ENCODE measurements at regions not wholly inside any gene's neighbourhood (a gene's known extent, or its start where the extent isn't known, plus 50 kb on each side); places are given as distances from the start of the nearest gene placed in this dataset.

DNA sequence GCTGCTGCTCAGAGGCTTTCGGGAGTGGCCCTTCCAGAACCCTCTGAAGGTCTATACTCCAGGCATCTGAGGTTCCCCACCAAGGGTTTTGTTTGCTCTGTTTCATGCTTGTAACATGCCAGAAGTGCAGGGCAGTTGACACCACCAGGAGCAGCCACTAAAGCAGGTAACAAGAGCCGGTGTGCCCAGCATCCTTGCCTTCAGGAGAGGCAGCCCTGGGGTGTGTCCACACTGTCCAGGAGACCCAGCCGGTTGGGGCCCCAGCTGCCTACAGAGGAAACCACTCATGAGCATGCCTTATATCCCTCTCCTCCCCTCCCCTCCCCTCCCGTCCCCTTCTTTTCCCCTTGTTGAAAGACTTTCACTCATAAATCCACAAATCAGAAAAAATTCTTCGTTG, 93.1 kb downstream of the CD8B2 start:
- Histone ChIP-seq H3K4me1 (peaks cover 4% of the 10 kb centered on the region), H3K27me3 (peaks cover 22% of the 10 kb centered on the region), H3K27ac (no peak overlapping the region), H3K9me3 (no peaks in the 10 kb centered on the region), H3K36me3 (no peaks in the 10 kb centered on the region), H3K4me3 (no peak overlapping the region)
- DNase-seq (peak; percentile 36), ATAC-seq (no peak)
- intact Hi-C loops (cut with DNase I), result no loop called here
- TF ChIP-seq, protein P1, sequence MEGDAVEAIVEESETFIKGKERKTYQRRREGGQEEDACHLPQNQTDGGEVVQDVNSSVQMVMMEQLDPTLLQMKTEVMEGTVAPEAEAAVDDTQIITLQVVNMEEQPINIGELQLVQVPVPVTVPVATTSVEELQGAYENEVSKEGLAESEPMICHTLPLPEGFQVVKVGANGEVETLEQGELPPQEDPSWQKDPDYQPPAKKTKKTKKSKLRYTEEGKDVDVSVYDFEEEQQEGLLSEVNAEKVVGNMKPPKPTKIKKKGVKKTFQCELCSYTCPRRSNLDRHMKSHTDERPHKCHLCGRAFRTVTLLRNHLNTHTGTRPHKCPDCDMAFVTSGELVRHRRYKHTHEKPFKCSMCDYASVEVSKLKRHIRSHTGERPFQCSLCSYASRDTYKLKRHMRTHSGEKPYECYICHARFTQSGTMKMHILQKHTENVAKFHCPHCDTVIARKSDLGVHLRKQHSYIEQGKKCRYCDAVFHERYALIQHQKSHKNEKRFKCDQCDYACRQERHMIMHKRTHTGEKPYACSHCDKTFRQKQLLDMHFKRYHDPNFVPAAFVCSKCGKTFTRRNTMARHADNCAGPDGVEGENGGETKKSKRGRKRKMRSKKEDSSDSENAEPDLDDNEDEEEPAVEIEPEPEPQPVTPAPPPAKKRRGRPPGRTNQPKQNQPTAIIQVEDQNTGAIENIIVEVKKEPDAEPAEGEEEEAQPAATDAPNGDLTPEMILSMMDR (IDR thresholded peaks at IDR 0.05), result no peak

DNA sequence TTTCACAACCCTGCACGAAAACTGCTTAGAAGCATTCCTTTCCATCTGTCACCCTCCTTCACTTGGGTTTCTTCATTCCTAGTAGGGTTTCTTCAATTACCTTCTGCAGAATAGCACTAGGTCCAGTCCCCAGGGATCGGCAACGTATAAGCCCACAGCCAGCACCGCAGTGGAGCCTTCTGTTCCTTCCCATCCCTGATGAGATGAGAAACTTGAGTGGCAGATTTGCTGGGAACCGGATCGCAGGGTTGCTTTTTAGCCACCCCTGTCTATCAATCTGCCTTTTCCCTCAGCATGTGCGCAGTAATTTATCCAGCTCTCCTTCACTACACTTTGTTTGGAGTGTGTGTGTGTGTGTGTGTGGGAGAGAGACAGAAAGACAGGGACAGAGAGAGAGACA, 94.2 kb downstream of the CD8B2 start:
- peaks cover 22% of the 10 kb centered on the region for H3K27me3 ChIP-seq
- H3K4me3 ChIP-seq, result no peak overlapping the region
- intact Hi-C loops (cut with DNase I), result no loop called here
- H3K27ac ChIP-seq, result no peak overlapping the region
- TF ChIP-seq, protein P1 (IDR thresholded peaks at IDR 0.05), result no peak
- DNase-seq, result peak; percentile 33
- H3K36me3 ChIP-seq, result no peaks in the 10 kb centered on the region
- no peaks in the 10 kb centered on the region for H3K9me3 ChIP-seq
- H3K4me1 ChIP-seq, result peaks cover 4% of the 10 kb centered on the region
- ATAC-seq, result no peak

DNA sequence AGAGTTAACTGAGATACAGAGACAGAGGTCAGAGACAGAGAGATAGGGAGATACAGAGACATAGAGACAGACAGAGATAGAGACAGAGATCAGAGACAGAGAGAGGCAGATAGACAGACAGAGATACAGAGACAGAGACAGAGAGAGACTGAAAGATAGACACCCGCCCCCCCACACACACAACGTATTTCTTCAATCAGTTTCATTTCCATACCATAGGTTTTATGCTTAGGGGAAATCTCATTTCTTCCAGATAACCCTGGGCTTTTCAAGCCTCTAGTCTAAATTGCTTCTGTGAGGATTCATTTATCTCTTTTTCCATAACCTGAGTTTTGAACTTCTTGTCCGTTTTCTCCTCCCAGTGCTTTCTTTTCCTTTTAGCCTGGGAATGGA, 94.6 kb downstream of the CD8B2 start:
- TF ChIP-seq, protein P1 (IDR thresholded peaks at IDR 0.05), result no peak
- Histone ChIP-seq H3K4me3 (peak overlapping the region; percentile 19), H3K9me3 (no peaks in the 10 kb centered on the region), H3K4me1 (peaks cover 4% of the 10 kb centered on the region), H3K27me3 (peaks cover 22% of the 10 kb centered on the region), H3K27ac (no peak overlapping the region), H3K36me3 (no peaks in the 10 kb centered on the region)
- intact Hi-C loops (cut with DNase I), result no loop called here
- DNase-seq (no peak), ATAC-seq (no peak)

DNA sequence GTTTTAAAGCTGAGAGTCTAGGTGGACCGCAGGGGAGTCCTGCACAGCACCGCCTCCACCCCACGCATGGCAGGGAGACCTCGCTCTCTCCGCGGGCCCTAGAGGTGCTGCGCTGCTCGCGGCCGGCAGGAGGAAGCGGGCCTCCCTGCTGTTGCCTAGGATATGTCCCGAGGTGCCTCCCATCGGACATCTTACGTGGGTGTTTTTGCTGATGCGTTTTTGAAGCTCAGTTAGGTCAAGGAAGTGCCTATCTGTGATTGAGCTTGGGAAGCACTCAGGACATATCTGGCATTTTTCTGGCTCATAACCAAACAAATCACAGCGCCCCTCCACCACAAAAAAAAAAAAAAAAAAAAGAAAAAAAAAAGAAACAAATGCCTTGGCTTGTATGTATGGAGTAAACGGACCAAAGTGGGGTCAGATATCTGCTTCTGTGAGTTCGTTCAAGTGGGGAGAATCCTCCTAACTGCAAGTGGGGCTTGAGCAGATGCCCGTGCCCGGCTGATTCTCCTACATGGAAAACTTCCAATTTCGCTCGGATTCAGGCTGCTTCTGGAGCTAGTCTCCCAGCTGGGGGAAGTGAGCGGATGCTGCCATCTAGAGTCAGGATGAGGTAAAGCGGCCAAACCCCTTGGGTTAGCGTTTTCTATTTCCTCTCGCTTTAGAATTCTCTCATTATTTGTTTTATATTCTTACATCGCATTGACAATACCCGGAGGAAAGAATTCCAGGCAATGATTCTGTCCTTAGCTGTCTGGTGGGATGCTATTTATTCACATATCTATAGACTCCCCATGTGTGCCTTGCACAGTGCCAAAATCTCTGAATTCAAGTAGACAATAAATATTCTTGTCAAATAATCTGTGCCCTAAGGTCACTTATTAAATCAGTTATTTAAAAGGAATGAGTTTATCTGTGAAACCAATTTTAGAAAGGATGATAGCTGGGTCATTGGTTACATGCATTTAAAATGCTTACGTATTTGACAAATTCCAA, 95.3 kb downstream of the CD8B2 start:
- DNase-seq, result peak; percentile 74
- H3K36me3 ChIP-seq, result no peaks in the 10 kb centered on the region
- peaks cover 4% of the 10 kb centered on the region for H3K4me1 ChIP-seq
- H3K27me3 ChIP-seq, result peaks cover 22% of the 10 kb centered on the region
- H3K9me3 ChIP-seq, result no peaks in the 10 kb centered on the region
- peak; percentile 88 for ATAC-seq
- intact Hi-C loops (cut with DNase I), result no loop called here
- H3K27ac ChIP-seq, result no peak overlapping the region
- peak overlapping the region; percentile 19 for H3K4me3 ChIP-seq
- TF ChIP-seq, protein P1 (IDR thresholded peaks at IDR 0.05), result peak; percentile 85

DNA sequence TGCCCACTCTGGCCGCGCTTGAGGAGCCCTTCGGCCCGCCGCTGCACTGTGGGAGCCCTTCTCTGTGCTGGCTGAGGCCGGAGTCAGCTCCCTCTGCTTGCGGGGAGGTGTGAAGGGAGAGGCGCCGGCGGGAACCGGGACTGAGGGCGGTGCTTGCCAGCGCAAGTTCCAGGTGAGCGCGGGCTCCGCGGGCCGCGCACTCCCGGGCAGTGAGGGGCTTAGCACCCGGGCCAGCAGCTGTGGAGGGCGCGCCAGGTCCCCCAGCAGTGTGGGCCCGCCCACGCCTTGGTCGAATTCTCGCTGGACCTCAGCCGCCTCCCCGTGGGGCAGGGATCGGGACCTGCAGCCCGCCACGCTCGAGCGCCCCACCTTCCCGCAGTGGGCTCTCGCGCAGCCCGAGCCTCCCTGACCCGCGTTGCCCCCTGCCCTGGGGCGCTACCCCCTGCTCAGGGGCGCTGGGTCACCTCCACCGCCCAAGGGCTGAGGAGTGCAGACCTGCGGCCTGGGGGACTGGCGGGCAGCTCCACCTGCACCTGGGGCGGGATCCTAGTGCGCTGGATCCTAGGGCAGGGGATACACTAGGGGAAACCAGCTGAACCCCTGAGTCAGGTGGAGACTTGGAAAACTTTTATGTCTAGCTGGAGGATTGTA, 97.3 kb downstream of the CD8B2 start:
- H3K27me3 ChIP-seq, result peaks cover 22% of the 10 kb centered on the region
- H3K4me1 ChIP-seq, result peaks cover 4% of the 10 kb centered on the region
- TF ChIP-seq, protein P1 (IDR thresholded peaks at IDR 0.05), result no peak
- H3K27ac ChIP-seq, result no peak overlapping the region
- H3K9me3 ChIP-seq, result no peaks in the 10 kb centered on the region
- no peaks in the 10 kb centered on the region for H3K36me3 ChIP-seq
- intact Hi-C loops (cut with DNase I), result no loop called here
- H3K4me3 ChIP-seq, result no peak overlapping the region
- DNase-seq (peak; percentile 52), ATAC-seq (no peak)
